ENCODE measurements at regions not wholly inside any gene's neighbourhood (a gene's known extent, or its start where the extent isn't known, plus 50 kb on each side); places are given as distances from the start of the nearest gene placed in this dataset.

- no peaks in the 10 kb centered on the region for H3K79me2 ChIP-seq (ENCODE audit: insufficient read depth, low read length)
- no peak overlapping the region for H3K27ac Mint-ChIP-seq
- H3K18ac ChIP-seq (ENCODE audit: insufficient read length, low read depth, low read length): no peak overlapping the region
- no peaks in the 10 kb centered on the region for H3K27me3 ChIP-seq (ENCODE audit: insufficient read depth, low read length)
- no peaks in the 10 kb centered on the region for H4K20me1 ChIP-seq (ENCODE audit: control insufficient read depth, insufficient read depth, insufficient read length)
- no peak overlapping the region for H2BK20ac ChIP-seq (ENCODE audit: low read depth, low read length, poor library complexity, severe bottlenecking)
- no peak overlapping the region for H2BK15ac ChIP-seq (ENCODE audit: low read depth, low read length)
- H3K79me1 ChIP-seq (ENCODE audit: insufficient read depth, low read depth, low read length, poor library complexity, severe bottlenecking): no peaks in the 10 kb centered on the region
- no peak overlapping the region for H3K4me3 Mint-ChIP-seq
- H3K36me3 Mint-ChIP-seq (ENCODE audit: insufficient read depth in 1 of 3, low read depth in 3 of 3): no peaks in the 10 kb centered on the region
- H4K8ac ChIP-seq (replicated peaks; ENCODE audit: insufficient read length, low read depth, low read length): no peak overlapping the region
- H3T11ph ChIP-seq (ENCODE audit: low read length): no peak overlapping the region
- H2BK120ac ChIP-seq (ENCODE audit: low read depth, low read length, poor library complexity, severe bottlenecking): no peak overlapping the region
- no peaks in the 10 kb centered on the region for H3K4me1 Mint-ChIP-seq
- no peak overlapping the region for H3K4me2 ChIP-seq (ENCODE audit: insufficient read depth, insufficient read length, low read length)
- no peak overlapping the region for H4K5ac ChIP-seq (ENCODE audit: insufficient read length, low read depth, low read length)
- H2BK5ac ChIP-seq (ENCODE audit: insufficient read length, low read length): no peak overlapping the region
- no peak overlapping the region for H2BK12ac ChIP-seq (ENCODE audit: insufficient read length, low read depth, low read length)
- no peaks in the 10 kb centered on the region for H3K9me3 ChIP-seq (ENCODE audit: control insufficient read depth, low read depth, low read length)
- no peak for DNase-seq
- H3K4ac ChIP-seq (ENCODE audit: low read depth, low read length): no peak overlapping the region
- H3K4me1 ChIP-seq (ENCODE audit: insufficient read depth, low read length): no peaks in the 10 kb centered on the region
- H3K9ac ChIP-seq (ENCODE audit: extremely low read depth, insufficient read length, low read length): no peak overlapping the region
- TF ChIP-seq CTCF (conservative IDR thresholded peaks at IDR 0.05): no peak
- no peaks in the 10 kb centered on the region for H3K27me3 Mint-ChIP-seq (ENCODE audit: low read depth)
- no peaks in the 10 kb centered on the region for H3K9me3 Mint-ChIP-seq
- H3K23ac ChIP-seq (ENCODE audit: insufficient read length, low read depth, low read length): no peak overlapping the region
- H4K91ac ChIP-seq (ENCODE audit: insufficient read length, low read depth, low read length): no peak overlapping the region
- no peaks in the 10 kb centered on the region for H3K23me2 ChIP-seq (ENCODE audit: insufficient read length, low read depth, low read length, poor library complexity, severe bottlenecking)
- H3K27ac ChIP-seq (ENCODE audit: insufficient read length, low read depth, low read length): no peak overlapping the region
- no peak overlapping the region for H3K56ac ChIP-seq (ENCODE audit: insufficient read length, low read depth, low read length)
- no peak overlapping the region for H2AK5ac ChIP-seq (ENCODE audit: insufficient read length, low read length)
- H3K14ac ChIP-seq (ENCODE audit: insufficient read depth, low read length): no peak overlapping the region
- no peak overlapping the region for H2AFZ ChIP-seq (ENCODE audit: low read length)
These were observed 1052.3 kb upstream of the ZEB2 start for GRCh38 chr2:145572238-145572637.
